Uterus (tissue), 3 donors: ENCODE measurements at regions not wholly inside any gene's neighbourhood (a gene's known extent, or its start where the extent isn't known, plus 50 kb on each side); places are given as distances from the start of the nearest gene placed in this dataset.

Experiments
- DNase-seq, 2 donors: peaks; one replicate each; pipeline ENCODE4 v3.0.0-alpha.2; 2019 to 2020
- H3K27ac ChIP-seq, 2 donors: fragments of 200-600 bp; sonication (generic); 1 replicate in 1 of 2; 2 replicates in 1 of 2; pipeline ENCODE4 v1.5.1; 2016 to 2018
- H3K27me3 ChIP-seq, 2 donors: fragments of 200-600 bp; sonication (generic); one replicate each; pipeline ENCODE4 v1.5.1; 2018 to 2019; ENCODE audit warnings: control low read depth in 1 of 2
- H3K36me3 ChIP-seq, 2 donors: fragments of 200-600 bp; sonication (generic); one replicate each; pipeline ENCODE4 v1.5.1; 2019; ENCODE audit warnings: control low read depth in 1 of 2
- H3K4me1 ChIP-seq, 2 donors: fragments of 200-600 bp; sonication (generic); one replicate each; pipeline ENCODE4 v1.5.1; 2018 to 2019; ENCODE audit warnings: control low read depth in 1 of 2
- H3K4me3 ChIP-seq, 2 donors: fragments of 200-600 bp; sonication (generic); 1 replicate in 1 of 2; 2 replicates in 1 of 2; pipeline ENCODE4 v1.5.1; 2018 to 2019; ENCODE audit warnings: mild to moderate bottlenecking in 1 of 2
- H3K9me3 ChIP-seq, 2 donors: fragments of 200-600 bp; sonication (generic); one replicate each; pipeline ENCODE4 v1.5.1; 2019; ENCODE audit warnings: control low read depth in 1 of 2
- CTCF ChIP-seq, 4 experiments: fragments of 200-600 bp in 2 of 4; fragments of 450-650 bp in 2 of 4; sonication (generic) in 2 of 4; IDR thresholded peaks; one replicate each; pipeline ENCODE4 v1.5.1; 2016 to 2019; ENCODE audit warnings: antibody characterized with exemption in 4 of 4, mild to moderate bottlenecking in 2 of 4, moderate library complexity in 1 of 4
- POLR2A ChIP-seq, 2 donors: fragments of 450-650 bp; IDR thresholded peaks; one replicate each; pipeline ENCODE4 v1.6.1; 2016; ENCODE audit warnings: antibody characterized with exemption in 2 of 2, mild to moderate bottlenecking in 1 of 2, moderate library complexity in 1 of 2
- intact Hi-C: fragments of 100-400 bp; cut with DNase I; formaldehyde crosslinking; loops from one replicate; pipeline ENCODE4 v1.15.1; 2023; ENCODE audit warnings: low total_unique reads
- donor health status: DM: yes; HTN: yes; CAD: no.

DNA sequence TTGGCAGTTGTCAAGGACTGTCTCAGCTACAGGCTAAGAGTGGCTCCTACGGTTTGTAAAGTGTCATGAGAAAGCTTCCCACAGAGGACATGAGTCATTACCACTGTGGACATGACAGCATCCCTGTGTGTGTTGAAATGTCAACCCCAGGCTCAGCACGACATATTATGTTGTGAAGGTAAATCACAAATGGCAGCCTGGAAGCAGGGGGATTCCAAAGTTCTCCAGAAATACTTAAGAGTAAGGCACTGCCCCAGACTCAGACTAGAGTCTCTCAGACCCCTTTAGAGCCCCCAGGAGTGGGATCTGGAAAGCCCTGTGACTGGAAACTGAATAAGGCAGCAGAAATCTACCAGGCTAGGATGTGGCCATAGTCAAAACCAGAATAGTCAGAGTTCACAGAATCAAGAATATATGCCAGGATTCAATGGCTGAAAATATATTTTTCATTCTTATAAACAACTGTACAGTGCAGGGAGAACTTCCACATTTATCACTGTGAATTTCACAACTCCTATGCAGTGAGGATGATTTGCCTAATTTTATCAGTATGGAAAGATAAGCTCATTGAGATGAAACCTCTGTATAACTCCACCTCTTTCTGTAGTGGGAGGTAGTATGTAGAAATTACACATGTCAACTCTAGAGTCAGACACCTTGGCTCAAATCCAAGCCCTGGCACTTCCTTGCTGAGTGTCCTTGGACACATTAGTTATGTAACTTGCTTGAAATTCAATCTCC lies 237.1 kb upstream of the CFAP20DC start:
- Histone ChIP-seq H3K36me3 (no peaks in the 10 kb centered on the region), H3K9me3 (no peaks in the 10 kb centered on the region), H3K27me3 (no peaks in the 10 kb centered on the region), H3K27ac (no peak overlapping the region), H3K4me1 (no peaks in the 10 kb centered on the region), H3K4me3 (no peak overlapping the region)
- intact Hi-C loops: no loop called here
- no peak for DNase-seq
- TF ChIP-seq POLR2A (IDR thresholded peaks at IDR 0.05) (no peak), CTCF (IDR thresholded peaks at IDR 0.05) (no peak)

DNA sequence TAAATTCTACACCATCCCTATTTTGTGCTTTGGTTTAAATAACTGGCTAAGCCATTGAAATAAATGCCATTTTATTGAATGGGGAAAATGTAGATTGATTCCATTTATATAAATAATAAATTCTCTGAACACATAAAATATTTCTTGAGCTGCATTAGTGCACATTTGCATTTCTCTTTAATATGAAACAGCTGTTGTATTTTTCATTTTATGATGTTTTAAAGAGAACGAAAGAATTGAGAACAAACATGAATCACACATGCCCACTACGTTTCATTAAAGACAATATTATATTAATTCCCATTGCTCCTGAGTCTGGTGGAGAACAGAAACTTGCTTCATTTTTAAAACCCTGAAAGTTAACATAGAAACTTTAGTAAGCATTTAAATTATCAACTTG lies 235.7 kb upstream of the CFAP20DC start:
- H3K4me1 ChIP-seq: no peaks in the 10 kb centered on the region
- H3K9me3 ChIP-seq: no peaks in the 10 kb centered on the region
- no peak for DNase-seq
- TF ChIP-seq POLR2A (IDR thresholded peaks at IDR 0.05): no peak
- no peak for TF ChIP-seq CTCF (IDR thresholded peaks at IDR 0.05)
- no peak overlapping the region for H3K27ac ChIP-seq
- H3K4me3 ChIP-seq: no peak overlapping the region
- H3K36me3 ChIP-seq: no peaks in the 10 kb centered on the region
- intact Hi-C loops: no loop called here
- H3K27me3 ChIP-seq: no peaks in the 10 kb centered on the region

GRCh38 chr3:59284926-59285325 lies 235.1 kb upstream of the CFAP20DC start:
- TF ChIP-seq CTCF (IDR thresholded peaks at IDR 0.05): no peak
- TF ChIP-seq POLR2A (IDR thresholded peaks at IDR 0.05): no peak
- intact Hi-C loops: no loop called here
- Histone ChIP-seq H3K27me3 (no peaks in the 10 kb centered on the region), H3K36me3 (no peaks in the 10 kb centered on the region), H3K9me3 (no peaks in the 10 kb centered on the region), H3K27ac (no peak overlapping the region), H3K4me1 (no peaks in the 10 kb centered on the region), H3K4me3 (no peak overlapping the region)
- no peak for DNase-seq

DNA sequence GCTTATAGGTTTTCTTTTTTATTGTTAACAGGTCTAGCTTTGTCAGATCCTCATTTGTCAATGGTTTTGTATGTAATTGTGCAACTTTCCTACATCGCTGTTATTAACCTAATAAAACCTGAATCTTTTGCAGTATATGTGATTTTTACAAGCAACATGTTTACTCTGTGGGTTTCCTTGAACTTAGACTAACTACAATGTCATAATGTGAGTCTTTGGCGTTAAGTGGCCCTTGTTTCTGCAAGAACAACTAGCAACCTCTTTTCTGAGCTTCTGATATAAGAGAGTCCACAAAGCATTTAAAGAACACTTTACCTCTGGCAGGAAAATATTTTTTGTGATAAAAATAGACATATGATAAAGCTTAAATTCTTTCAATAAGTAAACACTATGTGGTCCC lies 230.3 kb upstream of the CFAP20DC start:
- H3K9me3 ChIP-seq: no peaks in the 10 kb centered on the region
- TF ChIP-seq CTCF (IDR thresholded peaks at IDR 0.05) (no peak), POLR2A (IDR thresholded peaks at IDR 0.05) (no peak)
- H3K27me3 ChIP-seq: no peaks in the 10 kb centered on the region
- no peaks in the 10 kb centered on the region for H3K4me1 ChIP-seq
- H3K27ac ChIP-seq: no peak overlapping the region
- H3K36me3 ChIP-seq: no peaks in the 10 kb centered on the region
- intact Hi-C loops: no loop called here
- H3K4me3 ChIP-seq: no peak overlapping the region
- DNase-seq: no peak

DNA sequence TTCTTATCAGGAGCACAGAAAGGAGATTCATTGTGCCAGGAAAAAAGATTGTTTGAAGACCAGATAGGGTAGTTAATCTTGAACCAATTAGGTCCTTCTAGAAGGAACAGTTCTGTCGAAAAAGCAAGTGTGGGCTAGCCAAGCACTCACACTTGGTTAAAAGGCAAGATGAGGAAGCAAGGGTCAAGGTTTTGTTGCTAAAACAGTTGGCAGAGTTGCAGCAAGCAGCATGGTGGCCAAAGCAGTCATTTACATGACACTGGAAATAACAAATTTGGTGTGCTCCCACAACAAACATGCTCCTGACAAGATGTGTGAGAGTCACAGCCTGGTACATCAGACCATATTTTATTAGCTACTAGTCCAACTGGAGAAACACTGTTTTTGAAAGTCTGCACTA lies 228.0 kb upstream of the CFAP20DC start:
- Histone ChIP-seq H3K4me1 (no peaks in the 10 kb centered on the region), H3K9me3 (no peaks in the 10 kb centered on the region), H3K27ac (no peak overlapping the region), H3K36me3 (no peaks in the 10 kb centered on the region), H3K27me3 (no peaks in the 10 kb centered on the region), H3K4me3 (no peak overlapping the region)
- intact Hi-C loops: no loop called here
- no peak for TF ChIP-seq CTCF (IDR thresholded peaks at IDR 0.05)
- TF ChIP-seq POLR2A (IDR thresholded peaks at IDR 0.05): no peak
- DNase-seq: no peak
